HG02623 (cell line): ENCODE measurements at regions not wholly inside any gene's neighbourhood (a gene's known extent, or its start where the extent isn't known, plus 50 kb on each side); places are given as distances from the start of the nearest gene placed in this dataset.
A peak's percentile ranks its signal among the peaks of the same experiment; 100 is the strongest.
"Not testable (repeated sequence)": the region's sequence is repeated elsewhere in the genome, so short reads cannot be mapped to it uniquely, and the experiment has no call there.

Experiments used
- ATAC-seq: cut with Tn5 transposase; IDR thresholded peaks from one replicate; pipeline ENCODE4 v1.9.1; 2021; ENCODE audit warnings: moderate library complexity; ENCODE audit not compliant: unreplicated experiment

- no peak for ATAC-seq
Observed at GRCh38 chr18:67455890-67456501, 60.5 kb downstream of the DSEL start.

DNA sequence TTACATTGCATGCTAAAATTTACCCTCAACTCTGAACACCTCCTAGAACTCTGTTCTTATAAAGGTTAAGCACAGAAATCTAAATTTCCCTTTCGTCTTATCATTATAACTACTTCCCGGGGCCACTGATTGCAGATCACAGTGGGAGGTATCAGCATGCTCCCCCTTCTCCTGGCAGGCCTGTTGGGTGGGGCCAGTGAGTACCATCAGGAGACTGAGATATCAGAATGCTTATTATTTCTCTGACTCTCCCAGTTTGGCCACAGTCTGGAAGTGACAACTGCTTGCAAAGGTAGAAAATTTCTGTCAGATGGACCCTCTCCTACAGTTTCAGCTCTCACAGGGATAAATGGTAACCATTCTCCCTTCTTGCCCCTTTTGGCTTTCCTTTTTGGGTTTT lies 62.6 kb downstream of the DSEL start:
- ATAC-seq, result no peak

DNA sequence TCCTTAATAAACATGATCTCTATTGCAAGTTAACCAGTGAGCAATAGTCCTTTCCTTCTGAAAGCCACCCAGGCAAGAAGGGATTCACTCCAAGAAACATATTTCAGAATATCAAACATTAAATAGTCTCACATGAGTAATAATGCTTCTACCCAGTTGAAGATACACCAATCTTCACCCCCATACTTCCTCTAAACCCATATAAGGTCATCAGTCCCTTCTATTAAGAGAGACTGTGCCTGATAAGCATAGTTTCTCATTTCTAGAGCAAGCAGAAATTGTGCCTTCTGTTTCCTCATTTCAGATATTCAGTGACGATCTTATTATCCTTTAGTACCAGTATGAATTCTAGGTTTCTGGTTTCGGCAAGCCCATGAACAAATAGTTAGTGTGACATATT lies 64.6 kb downstream of the DSEL start:
- no peak for ATAC-seq

DNA sequence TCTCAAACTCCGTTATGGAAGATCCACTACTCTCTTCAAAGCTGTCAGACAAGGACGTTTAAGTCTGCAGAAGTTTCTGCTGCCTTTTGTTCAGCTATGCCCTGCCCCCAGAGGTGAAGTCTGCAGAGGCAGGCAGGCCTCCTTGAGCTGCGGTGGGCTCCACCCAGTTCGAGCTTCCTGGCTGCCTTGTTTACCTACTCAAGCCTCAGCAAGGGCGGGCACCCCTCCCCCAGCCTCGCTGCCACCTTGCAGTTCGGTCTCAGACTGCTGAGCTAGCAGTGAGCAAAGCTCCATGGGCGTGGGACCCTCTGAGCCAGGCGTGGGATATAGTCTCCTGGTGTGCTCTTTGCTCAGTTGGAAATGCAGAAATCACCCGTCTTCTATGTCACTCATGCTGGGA lies 65.4 kb downstream of the DSEL start:
- ATAC-seq, result not testable (repeated sequence)

DNA sequence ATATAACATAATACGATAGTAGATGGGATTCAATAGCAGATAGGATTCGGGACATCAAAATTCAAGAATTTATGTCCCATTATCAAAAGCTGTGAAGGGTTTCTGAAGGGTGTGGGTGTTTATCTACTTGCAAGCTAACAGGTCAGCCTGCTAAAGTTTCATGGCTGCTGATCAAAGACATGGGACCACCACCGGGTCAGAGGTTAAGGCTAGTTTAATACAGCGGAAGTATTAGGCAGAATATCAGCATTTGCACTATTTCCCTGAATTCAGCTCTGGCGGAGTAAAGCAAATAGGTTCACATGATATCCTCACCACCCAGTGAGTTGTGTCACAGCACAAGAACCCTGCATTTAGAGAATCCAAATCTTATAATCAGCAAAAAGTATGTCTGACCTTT lies 82.5 kb downstream of the DSEL start:
- no peak for ATAC-seq

DNA sequence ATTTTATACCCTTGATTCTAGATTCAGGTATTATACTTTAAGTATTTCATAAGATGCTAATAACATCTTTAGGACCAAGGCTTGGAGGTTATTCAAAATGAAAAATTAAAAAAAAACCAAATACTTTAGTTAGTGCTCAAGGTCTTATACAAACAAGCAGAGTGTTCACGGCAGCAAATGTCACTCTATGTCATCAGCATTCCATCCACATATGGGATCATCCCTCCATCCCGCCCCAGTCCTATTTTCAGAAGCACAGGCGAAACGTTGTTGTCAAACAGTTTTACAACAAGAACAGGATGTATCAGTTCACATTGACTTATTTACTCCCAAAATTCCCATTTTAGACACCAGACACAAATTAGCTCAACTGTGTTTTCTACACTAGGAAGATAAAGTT lies 83.7 kb downstream of the DSEL start:
- no peak for ATAC-seq

DNA sequence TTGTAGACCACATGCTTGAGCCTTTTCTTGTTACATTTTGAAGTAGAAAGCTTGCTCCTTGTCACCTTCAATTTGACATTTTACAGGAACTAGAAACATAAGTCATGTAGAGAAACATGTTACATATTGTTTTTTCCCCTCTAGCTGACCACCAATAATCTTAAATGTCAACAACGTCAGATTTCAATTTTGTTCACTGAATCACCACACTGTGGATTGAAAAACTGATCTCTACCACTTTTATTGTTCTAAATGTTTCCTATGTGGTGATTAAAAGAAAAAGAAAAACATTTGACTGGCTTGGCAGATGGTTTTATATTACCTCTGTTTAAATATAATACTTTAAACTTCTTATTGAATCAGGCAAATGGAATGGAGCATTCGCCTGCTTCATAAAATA lies 87.7 kb downstream of the DSEL start:
- no peak for ATAC-seq

- ATAC-seq, result no peak
Observed at GRCh38 chr18:67428158-67428557, 88.4 kb downstream of the DSEL start.

DNA sequence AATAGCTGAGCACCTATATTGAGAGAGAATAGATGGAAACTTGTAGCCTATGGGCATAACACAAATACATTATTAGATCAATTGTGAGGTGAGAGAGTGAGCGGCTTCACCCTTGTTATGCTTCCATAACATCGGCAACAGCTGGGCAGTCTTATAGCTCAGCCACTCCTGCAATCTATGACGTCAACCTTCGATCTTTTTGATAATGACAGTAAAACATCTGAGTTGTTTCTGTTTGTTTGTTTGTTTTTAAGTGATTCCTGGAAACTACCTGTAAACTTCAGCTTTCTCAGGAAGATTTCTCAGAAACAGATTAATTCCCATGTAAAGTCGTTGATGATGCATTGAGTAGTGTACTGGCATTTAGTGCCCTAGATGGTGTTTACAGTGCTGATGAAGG lies 90.0 kb downstream of the DSEL start:
- no peak for ATAC-seq

DNA sequence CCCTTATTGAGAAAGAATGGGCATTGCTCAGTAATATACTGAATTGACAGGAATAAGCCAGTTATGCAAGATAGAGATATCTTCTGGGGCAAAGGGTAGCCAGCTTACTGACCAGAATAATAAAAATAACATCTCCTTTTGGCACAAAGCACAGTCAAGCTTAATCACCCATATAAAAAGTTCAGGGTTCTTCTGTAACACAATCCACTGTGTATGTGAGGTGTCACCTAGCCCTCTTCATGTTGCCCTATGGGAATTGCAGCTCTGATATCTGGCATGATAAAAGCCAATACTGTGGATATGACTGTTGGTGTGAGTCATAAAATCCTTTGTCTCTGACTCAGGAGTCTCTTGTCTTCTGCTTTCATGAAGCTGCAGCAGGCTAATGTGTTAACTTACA lies 90.8 kb downstream of the DSEL start:
- ATAC-seq, result no peak

GRCh38 chr18:67421651-67422050 lies 94.9 kb downstream of the DSEL start:
- no peak for ATAC-seq

DNA sequence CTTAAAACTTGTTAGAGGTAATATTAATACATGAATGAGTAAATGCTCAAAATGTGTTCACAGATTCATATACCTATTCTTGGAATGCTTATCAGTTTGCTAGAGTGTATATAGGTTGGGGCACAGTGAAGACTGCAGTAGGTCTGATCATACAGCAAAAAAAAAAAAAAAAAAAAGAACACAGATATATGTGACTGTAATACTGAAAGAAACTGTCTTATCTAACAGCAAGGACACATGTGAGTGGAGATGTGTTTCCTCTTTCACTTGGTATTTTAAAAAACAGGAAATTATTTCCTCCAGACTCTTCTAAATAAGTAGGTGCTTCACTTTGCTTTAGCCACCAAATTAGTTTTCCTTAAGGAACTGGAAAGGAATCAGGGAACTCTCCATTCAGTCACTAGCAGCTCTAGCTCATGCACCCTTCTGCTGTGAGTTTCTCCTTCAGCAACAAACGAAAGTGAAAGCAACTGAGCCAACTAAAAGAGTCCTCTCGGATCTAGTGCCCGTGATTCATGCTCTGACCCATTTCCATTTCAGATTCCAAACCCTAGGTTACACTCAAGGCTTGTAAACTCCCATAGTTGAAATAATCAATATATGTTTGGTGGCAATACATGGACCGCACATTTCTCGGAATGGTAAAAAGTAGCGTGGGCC lies 98.5 kb downstream of the DSEL start:
- peak; percentile 90 for ATAC-seq

DNA sequence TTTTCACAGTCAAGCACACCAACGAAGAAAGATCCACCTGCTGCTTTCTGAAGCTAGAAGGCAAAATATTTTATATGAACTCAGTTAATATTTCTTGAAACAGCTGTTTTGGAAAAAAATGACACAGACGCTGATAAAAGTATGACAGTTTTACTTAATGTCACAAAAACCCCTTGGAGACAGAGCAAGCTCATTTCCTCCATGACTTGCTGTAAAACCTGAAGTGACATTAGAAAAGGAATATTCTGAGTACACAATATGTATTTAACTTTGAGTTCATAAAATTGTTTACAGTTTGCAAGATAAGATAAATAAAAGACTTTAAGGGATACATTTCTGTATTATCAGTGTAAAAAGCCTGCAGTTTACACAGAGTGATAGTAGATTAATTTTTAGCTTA lies 105.4 kb downstream of the DSEL start:
- no peak for ATAC-seq

GRCh38 chr18:67410075-67411070 lies 106.1 kb downstream of the DSEL start:
- ATAC-seq, result no peak

DNA sequence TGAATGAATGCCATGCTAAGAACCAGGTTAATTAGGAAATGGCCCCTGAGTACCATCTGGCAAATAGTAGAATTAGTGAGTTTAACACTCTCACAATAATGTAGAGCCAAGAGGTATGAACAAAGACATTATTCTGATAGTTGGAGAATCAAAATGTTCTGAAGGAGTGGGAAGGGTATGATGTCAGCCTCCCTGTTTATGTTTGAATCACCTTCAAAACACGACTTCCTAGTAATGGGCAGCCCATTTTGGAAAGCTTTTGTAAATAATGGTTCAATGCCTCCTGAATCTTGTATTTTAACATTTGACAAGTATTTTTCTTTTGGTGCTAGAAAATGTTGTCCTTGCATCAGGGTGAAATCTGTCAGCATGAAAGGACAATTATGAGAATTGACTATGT lies 108.3 kb downstream of the DSEL start:
- ATAC-seq, result no peak

DNA sequence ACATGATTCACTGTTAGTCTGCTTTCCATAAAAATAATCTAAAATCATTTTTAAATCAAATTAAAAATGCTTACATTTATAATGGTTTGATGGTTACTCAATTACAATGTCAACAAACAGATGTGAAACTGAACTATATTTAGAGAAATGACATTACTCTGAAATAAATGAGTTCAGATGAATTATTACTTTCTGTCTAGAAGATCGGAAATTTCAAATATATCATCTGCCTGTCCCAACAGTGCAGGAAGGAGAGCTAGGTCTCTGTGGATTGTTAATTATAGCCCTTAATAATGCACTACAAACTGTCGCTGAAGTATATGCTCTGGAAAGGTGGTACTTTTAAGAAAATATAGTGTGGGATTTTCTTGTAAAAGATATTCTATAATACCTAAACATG lies 109.8 kb downstream of the DSEL start:
- ATAC-seq, result no peak

- no peak for ATAC-seq
Observed at GRCh38 chr18:67402543-67402942, 114.0 kb downstream of the DSEL start.

DNA sequence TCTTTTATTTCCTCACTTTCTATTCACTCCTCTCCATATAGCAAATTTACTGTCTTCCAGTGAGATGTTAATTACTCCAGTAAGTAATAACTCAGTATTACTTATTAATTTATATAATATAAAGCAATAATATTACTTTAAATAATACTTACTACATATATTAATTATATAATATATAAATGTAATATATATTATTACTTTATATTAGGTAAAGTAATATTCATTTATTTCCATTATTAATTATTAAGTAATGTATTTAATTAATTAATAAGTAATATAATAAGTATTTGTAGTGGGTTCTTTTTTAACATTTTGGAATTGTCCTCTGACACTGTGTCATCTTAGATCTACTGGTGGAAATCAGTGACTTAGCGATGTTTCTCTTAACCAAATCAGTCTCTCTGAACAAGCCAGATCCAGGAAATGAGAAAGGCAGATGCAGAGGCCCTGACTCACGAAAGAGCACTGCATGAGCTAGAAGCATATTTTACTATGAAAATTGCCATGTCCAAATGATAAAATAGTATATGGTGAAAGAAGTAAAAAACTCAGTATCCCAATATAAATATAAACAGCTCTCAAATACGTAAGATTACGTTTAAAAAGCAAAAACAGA lies 115.9 kb downstream of the DSEL start:
- no peak for ATAC-seq

DNA sequence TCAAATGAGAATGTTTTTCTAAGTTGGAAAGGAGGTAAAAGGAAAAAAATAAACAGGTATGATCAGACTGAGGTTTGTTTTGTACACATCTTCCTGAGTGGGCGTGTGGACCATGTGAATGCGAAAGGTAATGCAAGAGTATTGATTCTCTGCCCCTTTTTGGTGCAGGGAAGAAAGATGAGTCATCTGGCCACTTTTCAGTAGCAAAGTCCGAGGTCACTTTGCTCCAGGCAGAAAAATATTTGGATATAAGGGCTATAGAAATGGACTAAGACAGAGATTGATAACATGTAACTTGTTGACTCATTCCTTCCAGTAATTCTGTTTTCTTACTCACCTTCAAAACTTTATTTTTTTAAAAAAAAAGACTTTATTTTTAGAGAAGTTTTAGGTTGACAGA lies 130.5 kb downstream of the DSEL start:
- no peak for ATAC-seq

GRCh38 chr18:67385455-67385854 lies 131.1 kb downstream of the DSEL start:
- no peak for ATAC-seq

DNA sequence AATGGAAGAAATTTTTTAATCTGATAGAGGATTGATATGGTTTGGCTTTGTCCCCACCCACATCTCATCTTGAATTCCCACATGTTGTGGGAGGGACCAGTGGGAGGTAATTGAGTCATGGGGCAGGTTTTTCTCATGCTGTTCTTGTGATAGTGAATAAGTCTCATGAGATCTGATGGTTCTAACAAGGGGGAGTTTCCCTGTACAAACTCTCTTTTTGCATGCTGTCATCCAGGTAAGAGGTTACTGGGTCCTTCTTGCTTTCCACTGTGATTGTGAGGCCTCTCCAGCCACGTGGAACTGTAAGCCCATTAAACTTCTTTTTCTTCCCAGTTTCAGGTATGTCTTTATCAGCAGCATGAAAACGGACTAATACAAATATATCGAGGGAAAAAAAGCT lies 132.5 kb downstream of the DSEL start:
- not testable (repeated sequence) for ATAC-seq
